ENCODE measurements at regions not wholly inside any gene's neighbourhood (a gene's known extent, or its start where the extent isn't known, plus 50 kb on each side); places are given as distances from the start of the nearest gene placed in this dataset.

DNA sequence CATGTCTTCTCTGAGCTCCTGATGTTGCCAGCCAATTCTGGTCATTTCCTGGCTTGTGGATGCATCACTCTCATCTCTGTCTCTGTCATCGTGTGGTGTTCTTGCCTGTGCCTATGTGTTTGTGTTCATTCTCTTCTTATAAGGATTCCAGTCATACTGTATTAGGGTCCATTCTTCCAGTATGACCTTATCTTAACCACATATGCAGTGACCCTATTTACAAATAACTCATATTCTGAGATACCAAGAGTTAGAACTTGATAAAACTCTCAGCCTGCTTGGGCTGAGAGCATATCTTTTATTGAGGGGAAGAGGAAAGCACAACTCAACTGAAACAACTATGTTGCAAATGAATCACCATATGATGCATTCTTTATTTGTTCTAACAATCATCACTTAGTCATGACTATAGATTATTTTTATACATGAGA is 189.0 kb upstream of the ANXA10 start:
- TF ChIP-seq CTCF (IDR thresholded peaks at IDR 0.05), result no peak
- no peak for TF ChIP-seq POLR2A (IDR thresholded peaks at IDR 0.05)

All from thyroid gland (tissue), 4 donors.